ENCODE measurements at regions not wholly inside any gene's neighbourhood (a gene's known extent, or its start where the extent isn't known, plus 50 kb on each side); places are given as distances from the start of the nearest gene placed in this dataset.

DNA sequence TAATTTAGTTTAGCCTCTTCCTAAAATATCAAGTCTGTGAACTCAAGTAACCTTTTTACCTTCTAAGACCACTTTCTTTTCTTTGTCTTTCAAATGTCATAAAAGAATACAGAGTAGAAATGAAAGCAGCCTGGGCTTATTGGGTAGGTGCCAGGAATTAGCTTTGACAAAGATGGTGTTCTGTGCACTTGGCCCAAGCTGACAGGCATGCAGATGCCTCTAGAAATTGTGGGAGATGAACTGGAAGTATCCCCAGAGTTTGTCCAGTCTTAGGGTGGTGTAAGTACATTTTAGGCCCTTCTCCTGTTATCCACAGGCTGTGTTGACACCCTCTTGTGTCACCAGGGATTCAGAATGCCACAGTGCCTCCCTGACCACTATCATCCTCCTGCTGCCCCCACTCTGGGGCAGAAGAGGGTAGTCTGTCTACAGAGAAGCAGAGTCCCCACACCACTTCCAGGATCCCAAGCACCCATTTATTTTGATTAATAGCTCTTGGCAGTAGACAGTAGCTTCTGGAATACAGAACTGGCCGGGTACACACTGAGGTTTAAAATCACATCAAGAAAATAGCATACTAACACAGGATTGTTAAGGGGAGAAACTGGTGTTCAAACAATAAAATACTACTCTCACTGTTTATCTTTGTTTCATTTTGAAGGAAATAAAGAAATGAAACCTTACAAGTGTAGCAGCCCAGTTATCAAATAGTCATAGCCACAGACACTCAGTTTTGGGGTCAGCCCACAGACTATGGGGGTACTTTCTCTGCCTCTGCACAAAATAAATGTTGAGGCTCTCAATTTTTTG is 343.2 kb downstream of the KCNRG start:
- DNase-seq (ENCODE audit: low read depth in 2 of 2): no peak

DNA sequence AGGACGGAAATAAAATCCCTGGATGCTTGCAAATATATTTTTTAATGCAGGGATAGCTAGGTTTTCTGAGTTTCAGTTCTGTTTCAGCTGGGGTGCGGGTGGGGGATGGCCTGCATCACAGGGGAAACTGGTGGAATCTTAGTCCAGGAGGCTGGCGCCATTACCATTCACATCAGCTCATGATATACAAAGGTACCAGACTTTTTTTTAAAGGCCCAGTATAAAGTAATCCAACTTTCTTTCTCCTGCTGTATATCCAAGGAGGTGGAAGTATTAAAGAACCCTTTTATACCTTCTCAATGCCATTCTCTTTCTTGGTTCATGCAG is 343.8 kb downstream of the KCNRG start:
- DNase-seq (ENCODE audit: low read depth in 2 of 2): no peak

- DNase-seq (ENCODE audit: low read depth in 2 of 2): no peak
Measured at GRCh38 chr13:50359779-50360178, 344.5 kb downstream of the KCNRG start.

DNA sequence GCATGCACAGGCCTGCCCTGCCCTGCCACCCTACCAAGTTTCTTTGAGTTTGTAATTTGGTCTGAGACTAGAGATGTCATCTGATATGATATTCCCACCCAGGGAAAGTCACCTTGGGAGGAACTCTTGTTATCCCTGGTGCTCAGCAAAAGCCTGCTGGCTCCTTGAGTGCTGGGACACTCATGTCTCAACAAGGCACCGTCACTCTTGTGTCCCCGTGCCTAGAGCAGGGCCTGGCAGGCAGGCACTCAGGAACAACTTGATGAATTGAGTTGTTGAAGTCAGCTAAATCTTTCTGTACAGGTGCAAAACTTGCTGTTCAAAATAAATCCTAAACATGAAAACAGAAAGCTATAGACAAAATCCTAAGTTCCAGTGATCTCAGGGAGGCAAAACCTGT is 345.4 kb downstream of the KCNRG start:
- DNase-seq (ENCODE audit: low read depth in 2 of 2): no peak

DNA sequence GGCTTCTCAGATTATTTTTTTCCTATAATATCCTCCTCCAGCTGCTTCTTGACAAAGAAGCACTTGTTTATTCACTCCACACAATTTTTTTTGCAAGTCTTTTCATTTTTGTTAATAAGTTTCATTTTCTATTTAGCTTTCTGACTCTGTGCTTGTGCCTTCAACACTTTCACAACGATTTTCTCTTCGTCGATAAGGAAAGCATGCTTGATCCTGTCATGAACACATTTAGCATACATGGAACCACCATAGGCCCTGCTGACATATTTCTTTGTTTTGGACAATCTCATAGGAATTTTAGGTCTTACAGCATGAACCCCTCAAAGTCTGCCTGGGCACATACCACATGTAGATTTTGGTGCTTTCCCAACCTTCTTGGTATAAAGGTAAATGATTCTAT is 346.0 kb downstream of the KCNRG start:
- no peak for DNase-seq (ENCODE audit: low read depth in 2 of 2)

- peak; percentile 12 to 36 for DNase-seq (ENCODE audit: low read depth in 2 of 2)
Measured at GRCh38 chr13:50365408-50366391, 350.5 kb downstream of the KCNRG start.

DNA sequence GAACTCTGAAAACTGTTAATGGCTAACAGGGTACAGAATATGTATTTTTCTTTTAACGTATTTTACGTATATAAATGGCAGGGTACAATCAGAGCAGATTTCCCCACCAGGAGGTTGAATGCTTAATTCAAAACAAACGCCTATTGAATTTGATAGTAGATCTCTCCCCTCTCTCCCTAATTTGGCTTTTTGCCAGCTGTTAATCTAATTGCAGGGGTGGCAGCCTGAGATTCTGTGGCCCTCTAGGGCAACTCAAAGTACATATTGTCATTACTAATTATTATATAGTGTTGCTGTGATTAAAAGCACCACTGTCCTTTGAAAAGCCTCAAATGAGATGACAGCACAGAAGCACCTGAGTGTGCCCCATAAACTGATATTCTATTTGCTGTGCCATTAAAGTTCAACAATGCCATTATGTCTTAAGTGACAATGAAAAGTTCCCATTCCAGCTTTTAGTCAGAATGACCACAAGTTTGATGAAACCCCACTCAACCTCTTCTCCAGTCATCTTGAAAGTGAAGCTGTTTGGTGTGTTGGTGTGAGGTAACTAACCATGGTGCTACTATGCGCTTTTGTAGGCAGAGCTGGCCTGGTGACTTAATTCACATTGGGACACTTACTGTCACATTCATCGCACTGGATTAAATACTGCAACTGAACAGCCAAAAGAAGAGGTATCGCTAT is 351.4 kb downstream of the KCNRG start:
- no peak for DNase-seq (ENCODE audit: low read depth in 2 of 2)

GRCh38 chr13:50369646-50370045 is 354.4 kb downstream of the KCNRG start:
- DNase-seq (ENCODE audit: low read depth in 2 of 2): no peak

- no peak for DNase-seq (ENCODE audit: low read depth in 2 of 2)
Measured at GRCh38 chr13:50370303-50370950, 355.2 kb downstream of the KCNRG start.

DNA sequence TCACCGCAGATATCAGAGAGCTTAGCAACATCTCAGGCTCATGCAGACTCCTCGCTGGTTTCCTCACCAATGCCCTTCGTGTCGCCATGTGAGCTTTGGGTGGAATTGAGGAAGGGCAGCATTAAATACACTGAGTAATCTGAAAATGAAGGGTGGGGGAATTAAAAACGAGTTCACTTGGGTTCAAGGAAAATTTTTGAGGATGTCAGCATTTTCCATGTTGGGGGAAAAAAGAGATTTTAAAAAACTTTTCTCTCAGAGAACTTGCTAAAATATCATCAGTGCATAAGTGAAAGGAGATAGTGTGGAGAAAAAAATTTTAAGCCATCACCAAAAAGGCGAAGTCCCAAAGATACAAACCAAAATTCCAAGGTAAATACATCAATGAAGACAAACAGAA is 359.3 kb downstream of the KCNRG start:
- DNase-seq (ENCODE audit: low read depth in 2 of 2): no peak

DNA sequence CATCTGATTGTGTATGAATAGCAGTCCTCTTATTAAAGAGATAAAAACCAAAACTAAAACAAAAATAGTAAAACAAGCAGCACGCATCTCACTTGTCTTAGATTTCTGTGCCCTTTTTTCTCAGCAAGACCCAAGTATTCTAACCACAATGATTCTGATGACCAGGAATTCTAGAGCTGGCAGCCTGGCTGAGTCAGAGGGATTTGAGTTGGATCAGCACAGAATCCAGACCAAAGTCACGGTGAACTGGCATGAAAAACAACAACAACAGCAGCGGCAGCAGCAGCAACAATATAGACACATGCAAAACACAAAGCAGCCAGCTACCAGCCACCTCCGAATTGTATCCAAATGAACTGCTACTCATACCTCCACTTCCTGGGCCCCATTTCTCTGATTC is 360.5 kb downstream of the KCNRG start:
- DNase-seq (ENCODE audit: low read depth in 2 of 2): no peak

DNA sequence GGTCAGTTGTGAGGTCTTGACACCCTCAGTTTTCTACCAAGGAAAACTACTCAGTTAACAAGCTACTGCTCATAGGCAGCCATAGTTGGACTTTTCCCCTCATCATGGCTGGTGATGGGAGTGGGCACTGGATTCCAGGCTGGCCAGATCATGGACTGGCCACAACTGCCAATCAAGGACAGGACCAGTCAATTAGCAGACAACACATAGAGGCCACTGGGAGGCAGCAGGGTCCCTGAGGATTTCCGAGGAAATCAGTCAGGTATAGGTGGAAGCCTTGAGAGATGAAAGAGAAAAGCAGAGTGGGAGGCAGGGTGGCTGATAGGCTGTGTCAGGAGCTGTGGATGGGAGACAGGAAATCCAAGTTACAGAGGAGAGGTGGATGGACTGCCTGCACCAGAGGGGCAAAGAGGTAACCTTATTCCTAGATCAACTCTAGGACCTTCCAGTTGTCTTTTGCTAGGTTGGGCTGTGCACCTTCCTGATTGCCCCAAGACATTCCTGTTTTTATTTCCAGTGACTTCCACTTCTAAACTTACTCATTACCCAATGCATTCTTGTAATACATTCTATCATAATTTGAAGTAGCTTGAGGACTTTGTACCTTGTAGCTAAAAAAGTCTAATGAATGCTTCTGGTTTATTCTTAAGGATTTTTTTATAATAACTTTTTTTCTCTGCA is 361.8 kb downstream of the KCNRG start:
- DNase-seq (ENCODE audit: low read depth in 2 of 2): no peak

GRCh38 chr13:50377726-50378270 is 362.6 kb downstream of the KCNRG start:
- DNase-seq (ENCODE audit: low read depth in 2 of 2): no peak

- no peak for DNase-seq (ENCODE audit: low read depth in 2 of 2)
Measured at GRCh38 chr13:50378509-50379044, 363.3 kb downstream of the KCNRG start.

- no peak for DNase-seq (ENCODE audit: low read depth in 2 of 2)
Measured at GRCh38 chr13:50379584-50379983, 364.3 kb downstream of the KCNRG start.

GRCh38 chr13:50380905-50381304 is 365.7 kb downstream of the KCNRG start:
- DNase-seq (ENCODE audit: low read depth in 2 of 2): no peak

DNA sequence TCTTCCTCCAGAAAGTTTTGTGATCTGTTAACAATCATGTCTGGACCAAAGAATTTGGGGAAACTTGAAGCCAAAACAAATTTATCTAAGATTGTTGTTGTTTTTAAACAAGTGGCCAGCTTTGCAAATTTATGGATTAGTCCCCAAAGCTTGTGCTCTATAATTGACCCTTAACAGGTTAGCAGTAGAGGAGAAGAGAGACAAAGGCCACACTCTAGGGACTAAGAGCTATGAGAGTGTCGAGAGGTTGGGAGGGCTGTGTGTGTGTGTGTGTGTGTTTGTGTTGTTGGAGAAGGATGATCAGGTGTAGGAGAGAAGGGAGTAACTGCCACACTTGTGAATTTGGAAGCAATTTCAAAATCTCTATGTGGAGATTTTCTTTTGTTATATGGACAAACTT is 367.3 kb downstream of the KCNRG start:
- DNase-seq (ENCODE audit: low read depth in 2 of 2): no peak

DNA sequence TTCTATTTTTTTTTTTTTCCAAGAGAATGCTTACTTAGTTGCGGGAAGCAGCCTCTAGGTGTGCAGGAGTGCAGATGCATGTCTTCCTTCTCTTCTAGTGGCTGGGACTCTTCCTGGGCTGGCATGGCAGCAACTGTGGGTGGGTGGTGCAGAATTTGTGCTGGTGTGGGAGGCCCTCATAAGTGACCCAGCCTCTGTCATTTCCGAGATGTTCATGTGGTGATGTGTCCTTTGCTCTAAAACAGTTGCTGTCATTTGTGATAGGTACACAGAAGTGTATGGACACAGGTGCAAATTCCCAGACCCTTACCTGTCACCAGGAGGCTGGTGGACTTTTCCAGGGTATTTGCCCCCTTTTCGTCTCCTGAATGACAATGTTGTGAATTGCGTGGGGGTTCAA is 367.7 kb downstream of the KCNRG start:
- DNase-seq (ENCODE audit: low read depth in 2 of 2): no peak

DNA sequence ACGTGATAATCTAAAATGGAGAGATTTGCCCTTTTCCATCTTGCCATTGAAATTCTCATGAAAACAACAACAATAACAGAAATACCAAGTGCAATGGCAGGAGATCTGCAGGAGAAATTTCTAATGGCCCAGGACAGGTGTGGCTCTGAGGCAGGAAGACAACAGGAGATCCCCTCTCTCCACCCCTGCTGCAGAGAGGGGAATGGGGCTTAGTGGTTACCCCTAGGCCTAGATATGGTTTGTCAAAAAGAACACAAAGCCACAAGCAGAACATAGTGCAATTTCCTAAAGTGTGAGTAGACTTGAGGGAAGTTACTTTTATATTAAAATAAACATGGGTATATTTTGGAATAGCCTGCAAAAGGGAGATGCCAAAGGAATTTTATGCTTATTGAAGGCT is 369.5 kb downstream of the KCNRG start:
- no peak for DNase-seq (ENCODE audit: low read depth in 2 of 2)

DNA sequence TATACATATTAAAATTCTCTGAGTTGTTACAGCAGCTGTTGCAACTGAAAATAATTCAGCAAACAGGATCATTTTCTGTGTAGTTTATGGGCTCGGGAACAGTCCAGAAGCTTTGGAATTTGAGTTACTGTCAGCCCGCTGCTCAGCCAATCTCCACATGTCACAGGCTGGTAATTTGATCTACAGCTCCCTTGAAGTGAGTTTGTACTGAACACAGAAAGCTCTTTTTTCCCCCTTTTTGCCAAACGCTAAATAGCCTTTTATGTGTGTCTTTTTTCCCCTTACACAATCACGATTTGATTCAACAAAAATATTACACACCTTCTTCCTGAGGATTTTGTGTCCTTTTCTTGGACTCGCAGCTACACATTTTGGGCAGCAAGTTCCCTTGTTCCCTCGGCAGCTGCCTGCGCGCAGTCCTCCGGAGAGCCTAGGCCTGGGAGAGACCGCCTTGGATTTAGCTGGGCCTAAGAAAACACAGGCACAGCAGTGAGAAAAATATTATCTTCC is 371.4 kb downstream of the KCNRG start:
- DNase-seq (ENCODE audit: low read depth in 2 of 2): no peak
